ENCODE measurements at regions not wholly inside any gene's neighbourhood (a gene's known extent, or its start where the extent isn't known, plus 50 kb on each side); places are given as distances from the start of the nearest gene placed in this dataset.

GRCh38 chr15:69828181-69828828 lies 269.4 kb downstream of the TLE3 start:
- TF ChIP-seq CTCF (conservative IDR thresholded peaks at IDR 0.05; ENCODE audit: low read depth, low read length) (no peak), FOS (IDR thresholded peaks at IDR 0.05; ENCODE audit: low read depth, low read length) (no peak), RAD21 (IDR thresholded peaks at IDR 0.05; ENCODE audit: low read length) (no peak), POLR2A (IDR thresholded peaks at IDR 0.05; ENCODE audit: low read depth, low read length) (no peak), CEBPB (IDR thresholded peaks at IDR 0.05; ENCODE audit: low read depth, low read length) (no peak), BHLHE40 (IDR thresholded peaks at IDR 0.05; ENCODE audit: low read depth, low read length) (no peak), USF2 (IDR thresholded peaks at IDR 0.05; ENCODE audit: low read depth, low read length) (no peak), RCOR1 (IDR thresholded peaks at IDR 0.05; ENCODE audit: insufficient replicate concordance, low read length) (no peak), CHD1 (IDR thresholded peaks at IDR 0.05; ENCODE audit: low read depth, low read length) (no peak), MXI1 (IDR thresholded peaks at IDR 0.05; ENCODE audit: borderline replicate concordance, low read depth, low read length) (no peak), SMC3 (IDR thresholded peaks at IDR 0.05; ENCODE audit: low read depth, low read length) (no peak)
- TF ChIP-seq, protein P1, sequence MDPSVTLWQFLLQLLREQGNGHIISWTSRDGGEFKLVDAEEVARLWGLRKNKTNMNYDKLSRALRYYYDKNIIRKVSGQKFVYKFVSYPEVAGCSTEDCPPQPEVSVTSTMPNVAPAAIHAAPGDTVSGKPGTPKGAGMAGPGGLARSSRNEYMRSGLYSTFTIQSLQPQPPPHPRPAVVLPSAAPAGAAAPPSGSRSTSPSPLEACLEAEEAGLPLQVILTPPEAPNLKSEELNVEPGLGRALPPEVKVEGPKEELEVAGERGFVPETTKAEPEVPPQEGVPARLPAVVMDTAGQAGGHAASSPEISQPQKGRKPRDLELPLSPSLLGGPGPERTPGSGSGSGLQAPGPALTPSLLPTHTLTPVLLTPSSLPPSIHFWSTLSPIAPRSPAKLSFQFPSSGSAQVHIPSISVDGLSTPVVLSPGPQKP (IDR thresholded peaks at IDR 0.05; ENCODE audit: borderline replicate concordance, low read depth, low read length) = no peak
